Liver (tissue), 7 donors: ENCODE measurements at regions not wholly inside any gene's neighbourhood (a gene's known extent, or its start where the extent isn't known, plus 50 kb on each side); places are given as distances from the start of the nearest gene placed in this dataset.

Experiments used
- DNase-seq: peaks from one replicate; pipeline ENCODE4 v3.0.0-alpha.2; 2017; ENCODE audit warnings: low spot score
- H3K27ac ChIP-seq, 2 donors: one replicate each; pipeline ENCODE4 v1.7.0; 2013; ENCODE audit warnings: inconsistent platforms in 2 of 2, low read length in 2 of 2, control low read depth in 1 of 2, low read depth in 1 of 2, mild to moderate bottlenecking in 1 of 2
- H3K27me3 ChIP-seq, 4 donors: one replicate each; pipeline versions ENCODE4 v1.6.1 to v1.7.0; 2013; ENCODE audit warnings: low read length in 3 of 4, inconsistent platforms in 1 of 4, mild to moderate bottlenecking in 1 of 4, moderate library complexity in 1 of 4; ENCODE audit not compliant: control insufficient read depth in 4 of 4, insufficient read depth in 4 of 4
- H3K36me3 ChIP-seq, 4 donors: one replicate each; pipeline versions ENCODE4 v1.6.1 to v1.7.0; 2013; ENCODE audit warnings: low read length in 3 of 4, mild to moderate bottlenecking in 3 of 4, low read depth in 1 of 4, moderate library complexity in 1 of 4; ENCODE audit not compliant: control insufficient read depth in 4 of 4, insufficient read depth in 3 of 4
- H3K4me1 ChIP-seq, 4 donors: one replicate each; pipeline versions ENCODE4 v1.6.1 to v1.7.0; 2013; ENCODE audit warnings: low read length in 3 of 4, mild to moderate bottlenecking in 3 of 4, moderate library complexity in 1 of 4; ENCODE audit not compliant: control insufficient read depth in 4 of 4, insufficient read depth in 4 of 4
- H3K4me3 ChIP-seq, 3 donors: one replicate each; pipeline versions ENCODE4 v1.6.1 to v1.7.0; 2013; ENCODE audit warnings: low read length in 3 of 3, control low read depth in 1 of 3, low read depth in 1 of 3, mild to moderate bottlenecking in 1 of 3
- H3K9ac ChIP-seq, 2 donors: one replicate each; pipeline ENCODE4 v1.7.0; 2013; ENCODE audit warnings: low read length in 2 of 2, mild to moderate bottlenecking in 2 of 2, moderate library complexity in 2 of 2, control low read depth in 1 of 2, low read depth in 1 of 2
- H3K9me3 ChIP-seq, 4 donors: one replicate each; pipeline versions ENCODE4 v1.6.1 to v1.7.0; 2013; ENCODE audit warnings: low read length in 3 of 4; ENCODE audit not compliant: control insufficient read depth in 4 of 4
- ATF3 ChIP-seq: IDR thresholded peaks from 2 replicates; pipeline ENCODE4 v1.6.1; 2016; ENCODE audit warnings: antibody characterized with exemption
- CTCF ChIP-seq: fragments of 150-350 bp; IDR thresholded peaks from 2 replicates; pipeline ENCODE4 v1.5.1; 2017; ENCODE audit warnings: improper control_type of control experiment, low read depth, low read length; ENCODE audit not compliant: missing input control
- EGR1 ChIP-seq, 2 donors: IDR thresholded peaks; 2 replicates each; pipeline ENCODE4 v1.6.1; 2016 to 2018; ENCODE audit warnings: antibody characterized with exemption in 2 of 2, low read depth in 2 of 2
- FOXA1 ChIP-seq: IDR thresholded peaks from 2 replicates; pipeline ENCODE4 v1.6.1; 2016; ENCODE audit warnings: antibody characterized with exemption
- FOXA2 ChIP-seq: IDR thresholded peaks from 2 replicates; pipeline ENCODE4 v1.6.1; 2016; ENCODE audit warnings: antibody characterized with exemption
- GABPA ChIP-seq, 2 donors: IDR thresholded peaks in 1 of 2; conservative IDR thresholded peaks in 1 of 2; 2 replicates each; pipeline ENCODE4 v1.6.1; 2016; ENCODE audit warnings: antibody characterized with exemption in 2 of 2, mild to moderate bottlenecking in 1 of 2, moderate library complexity in 1 of 2
- HNF4A ChIP-seq, 2 donors: conservative IDR thresholded peaks; 2 replicates each; pipeline ENCODE4 v1.6.1; 2016; ENCODE audit warnings: antibody characterized with exemption in 2 of 2, mild to moderate bottlenecking in 2 of 2
- HNF4G ChIP-seq: IDR thresholded peaks from 2 replicates; pipeline ENCODE4 v1.6.1; 2016; ENCODE audit warnings: antibody characterized with exemption
- JUND ChIP-seq, 2 donors: IDR thresholded peaks; 2 replicates each; pipeline ENCODE4 v1.6.1; 2016; ENCODE audit warnings: antibody characterized with exemption in 2 of 2
- NR2F2 ChIP-seq: IDR thresholded peaks from 2 replicates; pipeline ENCODE4 v1.6.1; 2016; ENCODE audit warnings: antibody characterized with exemption
- RAD21 ChIP-seq, 2 donors: IDR thresholded peaks; 2 replicates each; pipeline ENCODE4 v1.6.1; 2016; ENCODE audit warnings: antibody characterized with exemption in 2 of 2, mild to moderate bottlenecking in 2 of 2
- REST ChIP-seq: IDR thresholded peaks from 2 replicates; pipeline ENCODE4 v1.6.1; 2016; ENCODE audit warnings: antibody characterized with exemption, mild to moderate bottlenecking
- RXRA ChIP-seq, 2 donors: IDR thresholded peaks; 2 replicates each; pipeline ENCODE4 v1.6.1; 2017 to 2018; ENCODE audit warnings: antibody characterized with exemption in 2 of 2, mild to moderate bottlenecking in 1 of 2
- SP1 ChIP-seq: IDR thresholded peaks from 2 replicates; pipeline ENCODE4 v1.6.1; 2018; ENCODE audit warnings: antibody characterized with exemption, mild to moderate bottlenecking
- TAF1 ChIP-seq: conservative IDR thresholded peaks from 2 replicates; pipeline ENCODE4 v1.6.1; 2016; ENCODE audit warnings: antibody characterized with exemption, mild to moderate bottlenecking
- YY1 ChIP-seq: IDR thresholded peaks from 2 replicates; pipeline ENCODE4 v1.6.1; 2016; ENCODE audit warnings: antibody characterized with exemption, mild to moderate bottlenecking
- ZBTB33 ChIP-seq: IDR thresholded peaks from 2 replicates; pipeline ENCODE4 v1.6.1; 2016; ENCODE audit warnings: antibody characterized with exemption
- TF ChIP-seq, protein P1 (sequence below): IDR thresholded peaks from 2 replicates; pipeline ENCODE4 v1.6.1; 2016; ENCODE audit warnings: antibody characterized with exemption
- donor health status: healthy.
- donor health status: healthy.
- donor health status: healthy.
- donor health status: healthy.

- Histone ChIP-seq H3K36me3 (no peaks in the 10 kb centered on the region), H3K9ac (no peak overlapping the region), H3K9me3 (no peaks in the 10 kb centered on the region), H3K27me3 (no peaks in the 10 kb centered on the region), H3K4me3 (no peak overlapping the region), H3K27ac (no peak overlapping the region), H3K4me1 (no peaks in the 10 kb centered on the region)
- no peak for TF ChIP-seq GABPA (IDR thresholded peaks at IDR 0.05 in 1 of 2, conservative IDR thresholded peaks at IDR 0.05 in 1 of 2)
- no peak for TF ChIP-seq RXRA (IDR thresholded peaks at IDR 0.05)
- no peak for TF ChIP-seq TAF1
- TF ChIP-seq NR2F2 = no peak
- no peak for TF ChIP-seq ATF3
- no peak for TF ChIP-seq JUND (IDR thresholded peaks at IDR 0.05)
- no peak for TF ChIP-seq ZBTB33
- TF ChIP-seq RAD21 (IDR thresholded peaks at IDR 0.05) = no peak
- TF ChIP-seq HNF4G = no peak
- TF ChIP-seq SP1 = no peak
- TF ChIP-seq YY1 = no peak
- TF ChIP-seq EGR1 (IDR thresholded peaks at IDR 0.05; ENCODE audit: low read depth in 2 of 2) = no peak
- TF ChIP-seq, protein P1, sequence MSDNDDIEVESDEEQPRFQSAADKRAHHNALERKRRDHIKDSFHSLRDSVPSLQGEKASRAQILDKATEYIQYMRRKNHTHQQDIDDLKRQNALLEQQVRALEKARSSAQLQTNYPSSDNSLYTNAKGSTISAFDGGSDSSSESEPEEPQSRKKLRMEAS = no peak
- no peak for TF ChIP-seq REST
- no peak for TF ChIP-seq FOXA2
- no peak for TF ChIP-seq HNF4A (conservative IDR thresholded peaks at IDR 0.05)
- TF ChIP-seq FOXA1 = no peak
- TF ChIP-seq CTCF = no peak
- no peak for DNase-seq
Measured at GRCh38 chr5:110896901-110897300, 158.1 kb downstream of the SLC25A46 start.
